Adipose tissue (tissue), 3 donors: ENCODE measurements at regions not wholly inside any gene's neighbourhood (a gene's known extent, or its start where the extent isn't known, plus 50 kb on each side); places are given as distances from the start of the nearest gene placed in this dataset.
"Not testable (repeated sequence)": the region's sequence is repeated elsewhere in the genome, so short reads cannot be mapped to it uniquely, and the experiment has no call there.

Source experiments
- H3K27ac ChIP-seq: one replicate; pipeline ENCODE4 v1.5.1; 2013; ENCODE audit warnings: low read depth, low read length
- WGBS, 3 donors: extraction: QIAGEN DNeasy Blood & Tissue Kit; methylation state at CpG; one replicate each; pipeline ENCODE4 v1.1.7; 2013; 5-methylcytosine and 5-hydroxymethylcytosine counted together
- donor health status: healthy with polysubstance abuse.
- donor health status: Bipolar disorder and iron deficiency.
- donor health status: healthy.

DNA sequence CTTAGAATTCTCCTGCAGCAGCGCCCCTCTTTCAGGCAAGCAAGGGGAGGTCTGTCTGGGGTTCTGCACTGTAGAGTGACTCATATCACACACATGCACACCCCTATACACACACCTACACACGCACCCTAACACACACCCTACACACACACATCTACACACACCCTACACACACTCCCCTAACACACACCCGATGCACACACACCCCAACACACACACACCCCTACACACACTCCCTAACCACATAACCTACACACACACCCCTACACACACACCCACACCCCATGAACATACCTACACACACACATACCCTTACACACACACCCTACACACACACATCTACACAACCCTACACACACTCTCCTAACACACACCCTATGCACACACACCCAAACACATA lies 493.2 kb downstream of the IRS2 start:
- WGBS, 3 donors: 91 to 98% (median 98%) methylated on average over 3 of the region's 3 CpGs
- no peak overlapping the region for H3K27ac ChIP-seq

DNA sequence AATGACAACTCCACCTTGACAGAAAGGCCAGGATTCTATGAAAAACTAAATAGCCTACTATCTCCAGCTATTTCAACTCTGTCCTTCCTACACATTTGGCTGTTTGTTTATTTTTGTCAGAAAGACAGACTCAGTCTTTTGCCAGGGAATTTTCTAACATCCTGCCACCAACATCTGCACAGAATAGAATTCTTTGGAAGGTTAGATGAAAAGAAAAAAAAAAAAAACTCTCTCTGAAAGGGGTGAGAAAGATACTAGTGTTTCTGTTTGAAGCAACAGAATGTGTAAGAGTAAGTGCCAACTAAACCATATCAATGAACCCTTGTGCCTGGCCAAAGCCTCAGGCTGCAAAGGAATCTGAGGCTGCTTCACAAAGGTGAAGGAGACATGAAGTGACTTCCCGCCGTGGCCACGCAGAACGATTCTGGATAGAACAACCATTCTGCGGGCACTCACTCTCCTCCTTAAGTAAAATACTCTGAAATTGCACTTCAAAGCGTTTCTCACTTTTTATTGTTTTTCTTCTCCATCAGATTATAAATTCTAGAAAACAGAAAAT lies 498.2 kb downstream of the IRS2 start:
- WGBS, 3 donors: 84 to 91% (median 88%) methylated on average over 6 of the region's 6 CpGs
- H3K27ac ChIP-seq: no peak overlapping the region

DNA sequence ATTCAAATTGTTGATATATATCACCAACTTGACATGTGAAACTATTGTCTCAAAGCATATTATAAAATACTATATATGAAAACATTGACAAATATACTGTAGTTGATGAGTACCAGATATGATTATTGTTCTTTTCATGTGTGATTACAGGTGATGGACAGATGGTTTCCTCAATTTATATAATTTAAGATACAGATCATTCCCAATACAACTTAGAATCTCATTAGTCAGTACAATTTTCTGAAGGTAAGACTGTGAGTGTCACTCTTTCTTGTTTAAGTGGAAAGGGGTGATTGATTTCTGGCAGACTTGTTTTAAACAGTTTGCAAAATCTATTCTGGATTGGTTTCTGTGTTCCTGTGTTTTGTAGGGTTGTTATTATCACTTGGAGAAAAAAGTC lies 498.8 kb downstream of the IRS2 start:
- no peak overlapping the region for H3K27ac ChIP-seq

DNA sequence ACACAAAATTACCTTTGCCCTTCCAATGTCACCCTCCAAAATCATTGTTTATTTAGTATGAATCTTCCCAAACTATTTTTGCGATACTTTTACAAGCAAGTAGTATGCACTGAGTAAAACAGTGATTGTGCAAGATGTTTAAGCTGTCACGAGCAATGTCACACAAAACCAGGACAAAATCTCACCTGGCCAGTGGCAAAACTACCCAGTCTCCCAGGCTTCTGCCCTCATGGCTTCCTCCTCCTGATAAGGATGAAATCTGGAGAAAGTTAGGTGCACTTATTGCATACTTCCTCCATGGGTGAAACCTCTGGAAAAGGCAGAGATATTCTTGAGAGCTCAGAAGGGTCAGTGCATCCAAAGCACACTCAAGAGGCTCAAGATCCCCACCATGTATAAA lies 500.8 kb downstream of the IRS2 start:
- WGBS, 3 donors: 81 to 89% (median 83%) methylated on average over 2 of the region's 2 CpGs
- no peak overlapping the region for H3K27ac ChIP-seq

DNA sequence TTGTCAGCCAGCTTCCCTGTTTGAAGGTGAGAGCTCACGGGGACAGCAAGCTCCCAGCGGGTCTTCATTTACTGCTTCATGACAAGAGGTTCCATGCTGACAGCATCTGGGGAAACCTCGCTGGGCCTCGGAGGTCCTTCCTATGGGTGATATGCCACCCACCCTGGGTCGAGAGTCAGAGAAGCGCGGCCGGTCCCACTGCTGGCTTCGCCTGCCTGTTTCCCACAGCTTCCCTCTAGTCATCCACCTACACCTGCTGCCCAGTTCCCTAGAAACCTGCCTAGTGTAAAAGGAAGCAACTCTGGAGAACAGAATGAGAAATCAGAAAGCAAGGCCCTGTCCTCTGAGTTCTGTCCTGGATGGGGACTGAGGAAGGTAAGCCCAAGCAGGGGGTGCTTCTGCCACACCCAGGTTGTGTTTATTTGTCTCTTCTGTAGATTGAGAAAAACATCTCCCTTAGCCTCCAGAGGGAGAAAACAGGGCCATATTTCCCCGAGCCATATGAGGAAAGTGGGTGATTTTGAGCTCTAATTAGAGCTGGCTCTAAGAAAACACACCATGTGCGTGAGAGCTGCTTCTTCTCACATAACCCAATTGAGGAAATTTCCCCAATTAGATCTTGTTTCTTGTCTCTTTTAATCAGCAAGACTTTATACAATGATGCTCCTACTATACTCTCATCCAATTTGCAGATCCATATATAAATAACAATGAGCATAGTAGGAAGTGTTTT lies 504.3 kb downstream of the IRS2 start:
- 84 to 91% (median 88%) methylated on average over 11 of the region's 11 CpGs for WGBS, 3 donors
- H3K27ac ChIP-seq: no peak overlapping the region

DNA sequence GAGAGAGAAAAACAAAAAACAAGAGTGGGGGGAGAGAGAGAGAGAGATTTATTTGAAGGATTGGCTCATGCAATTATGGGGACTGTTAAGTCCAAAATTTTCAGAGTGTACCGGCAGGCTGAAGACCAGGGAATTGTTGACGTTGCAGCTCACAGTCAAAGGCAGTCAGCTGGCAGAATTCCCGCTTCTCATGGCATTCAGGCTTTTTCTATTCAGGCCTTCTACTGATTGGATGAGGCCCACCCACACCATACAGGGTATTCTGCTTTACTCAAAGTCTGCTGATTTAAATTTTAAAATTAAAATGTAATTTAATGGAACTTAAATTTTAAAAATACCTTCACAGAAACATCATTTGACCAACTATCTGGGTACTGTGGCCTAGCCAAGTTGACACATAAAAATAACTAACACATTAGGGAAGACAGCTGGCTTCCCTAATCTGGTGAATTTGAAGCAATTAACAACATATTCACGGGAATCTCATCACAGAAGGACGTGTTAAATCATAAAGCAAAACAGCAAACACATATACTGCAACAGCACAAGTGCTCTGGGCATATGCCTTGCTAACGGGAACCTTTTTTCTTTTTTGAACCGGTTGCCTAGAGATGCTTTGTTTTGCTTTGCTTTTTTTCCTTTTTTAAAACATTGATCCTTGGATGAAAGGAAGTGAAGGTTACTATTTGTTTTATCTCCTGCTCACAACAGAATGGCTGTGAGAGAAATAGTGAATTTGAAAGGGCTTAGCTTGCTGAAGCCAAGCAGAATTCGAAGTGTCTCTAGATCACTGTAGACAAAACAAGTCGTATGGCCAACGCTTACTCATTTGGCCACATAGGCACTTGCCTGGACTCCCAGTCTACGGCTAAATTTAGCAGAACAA lies 505.1 kb downstream of the IRS2 start:
- H3K27ac ChIP-seq: no peak overlapping the region
- WGBS, 3 donors: 67 to 80% (median 77%) methylated on average over 11 of the region's 11 CpGs

DNA sequence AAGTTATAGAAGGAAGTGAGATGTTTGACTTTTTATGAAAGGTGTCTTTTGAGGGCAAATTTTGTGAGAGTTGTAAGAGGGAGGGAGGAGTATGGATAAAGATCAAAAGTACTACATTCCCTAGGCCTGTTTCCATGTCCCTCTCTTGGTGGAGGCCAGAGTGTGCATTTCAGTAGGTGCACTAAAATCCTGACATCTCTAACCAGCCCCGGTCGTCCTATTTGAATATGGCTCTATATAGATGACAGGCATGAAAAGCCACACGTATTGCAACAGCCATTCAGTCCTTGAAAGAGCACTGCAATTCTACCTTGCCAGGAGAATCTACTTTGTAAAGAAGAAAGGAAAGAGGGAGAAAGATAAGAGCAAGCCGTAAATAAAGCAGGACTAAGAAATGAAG lies 510.1 kb downstream of the IRS2 start:
- 79 to 84% (median 84%) methylated on average over 4 of the region's 4 CpGs for WGBS, 3 donors

DNA sequence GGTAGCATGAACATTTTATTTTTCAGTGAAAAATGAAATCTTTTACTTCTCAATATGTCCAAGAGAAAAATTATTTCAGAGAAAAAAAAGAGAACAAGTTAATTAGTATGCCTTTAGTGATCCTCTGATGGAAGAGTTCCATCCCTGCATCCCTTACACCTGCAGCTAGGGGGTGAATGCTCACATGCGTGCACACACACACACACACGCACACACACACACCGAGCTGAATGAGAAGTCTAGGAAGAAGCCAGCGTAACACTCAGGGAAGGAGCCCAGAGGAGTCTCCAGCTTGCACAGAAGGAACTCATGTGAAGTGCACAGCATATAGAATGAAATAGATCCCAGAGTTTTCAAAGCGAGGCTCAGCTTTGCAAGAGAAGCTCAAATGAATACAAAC lies 510.5 kb downstream of the IRS2 start:
- WGBS, 3 donors: 45 to 75% (median 65%) methylated on average over 5 of the region's 5 CpGs
- H3K27ac ChIP-seq: no peak overlapping the region

More for the DNA sequence above, 510.1 kb downstream of the IRS2 start:
- H3K27ac ChIP-seq: no peak overlapping the region

DNA sequence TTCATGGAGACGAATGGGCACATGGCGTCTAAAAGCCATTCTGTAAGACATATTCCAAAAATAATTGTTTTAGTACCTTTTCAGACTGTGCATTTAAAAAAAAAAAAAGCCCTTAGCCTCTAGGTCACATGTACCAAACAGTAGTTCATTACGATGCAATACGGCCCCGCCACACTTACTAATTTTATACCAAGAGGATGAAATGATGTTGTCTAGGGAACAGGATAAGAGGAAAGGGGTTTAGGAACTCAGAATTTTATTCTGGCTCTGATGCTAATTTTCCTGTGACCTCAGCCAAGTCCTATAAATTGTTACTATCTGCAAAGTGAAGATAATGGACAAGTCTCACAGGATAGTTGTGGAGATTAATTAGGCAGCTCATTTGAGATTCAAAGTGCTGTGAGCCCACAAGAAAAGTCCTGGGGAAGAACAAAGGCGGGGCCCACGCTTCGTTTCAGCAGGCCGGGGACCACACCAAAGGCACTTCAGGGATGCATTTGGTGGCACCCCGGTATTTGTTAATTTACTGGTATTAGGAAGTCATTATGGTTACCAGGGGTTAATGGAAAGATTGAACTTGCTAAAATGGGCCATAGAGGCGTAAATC lies 511.1 kb downstream of the IRS2 start:
- H3K27ac ChIP-seq: no peak overlapping the region

DNA sequence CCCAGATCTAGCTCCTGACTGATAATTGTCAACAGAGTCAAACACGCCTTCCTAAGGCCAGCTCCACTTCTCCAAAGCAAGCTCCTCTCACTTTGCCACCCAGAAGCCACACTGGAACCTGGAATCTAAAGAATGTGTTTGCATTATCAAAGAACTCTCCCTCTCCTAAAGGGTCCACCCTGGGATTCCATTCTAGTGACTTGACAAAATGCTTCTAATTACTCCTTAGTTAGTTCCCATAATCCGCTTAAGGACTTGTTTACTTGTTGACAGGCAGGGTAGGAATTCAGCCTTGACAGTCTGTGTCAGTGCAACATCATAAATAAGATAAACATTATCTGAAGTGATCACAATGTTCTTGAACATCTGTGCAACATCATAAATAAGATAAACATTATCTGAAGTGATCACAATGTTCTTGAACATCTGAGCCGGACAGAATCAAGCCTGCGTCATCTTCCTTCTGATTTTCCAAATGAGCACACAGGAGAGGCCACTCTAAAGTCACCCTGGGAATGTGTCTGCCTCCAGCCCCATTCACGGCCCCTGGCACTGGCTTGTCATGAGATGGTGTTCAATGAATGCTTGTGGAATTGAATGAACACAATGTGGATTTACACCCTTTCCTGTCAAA lies 512.1 kb downstream of the IRS2 start:
- 68 to 74% (median 72%) methylated on average over 5 of the region's 5 CpGs for WGBS, 3 donors
- no peak overlapping the region for H3K27ac ChIP-seq

More for the DNA sequence above, 511.1 kb downstream of the IRS2 start:
- 78 to 85% (median 84%) methylated on average over 11 of the region's 11 CpGs for whole genome bisulfite sequencing, 3 donors

DNA sequence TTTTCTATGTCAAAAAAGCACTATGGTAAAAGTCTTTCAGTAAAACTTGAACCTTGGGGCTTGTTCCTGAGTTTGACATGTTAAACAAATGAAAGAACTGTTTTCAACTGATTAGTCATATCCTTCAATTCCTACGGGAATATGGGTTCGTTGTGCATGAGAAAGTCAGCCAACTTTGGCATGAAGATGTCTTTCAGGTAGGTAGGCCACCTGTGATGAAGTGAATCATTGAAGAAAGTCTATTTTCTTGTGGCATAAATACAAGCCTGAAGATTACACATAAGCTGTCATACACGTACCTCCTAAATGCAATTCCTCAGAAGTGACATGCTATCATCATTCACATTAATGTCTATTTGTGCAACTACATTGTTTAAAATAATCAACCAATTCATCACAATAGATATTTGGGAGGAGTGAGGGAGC lies 513.0 kb downstream of the IRS2 start:
- WGBS, 3 donors: 38 to 63% (median 52%) methylated on average over 3 of the region's 3 CpGs
- no peak overlapping the region for H3K27ac ChIP-seq

DNA sequence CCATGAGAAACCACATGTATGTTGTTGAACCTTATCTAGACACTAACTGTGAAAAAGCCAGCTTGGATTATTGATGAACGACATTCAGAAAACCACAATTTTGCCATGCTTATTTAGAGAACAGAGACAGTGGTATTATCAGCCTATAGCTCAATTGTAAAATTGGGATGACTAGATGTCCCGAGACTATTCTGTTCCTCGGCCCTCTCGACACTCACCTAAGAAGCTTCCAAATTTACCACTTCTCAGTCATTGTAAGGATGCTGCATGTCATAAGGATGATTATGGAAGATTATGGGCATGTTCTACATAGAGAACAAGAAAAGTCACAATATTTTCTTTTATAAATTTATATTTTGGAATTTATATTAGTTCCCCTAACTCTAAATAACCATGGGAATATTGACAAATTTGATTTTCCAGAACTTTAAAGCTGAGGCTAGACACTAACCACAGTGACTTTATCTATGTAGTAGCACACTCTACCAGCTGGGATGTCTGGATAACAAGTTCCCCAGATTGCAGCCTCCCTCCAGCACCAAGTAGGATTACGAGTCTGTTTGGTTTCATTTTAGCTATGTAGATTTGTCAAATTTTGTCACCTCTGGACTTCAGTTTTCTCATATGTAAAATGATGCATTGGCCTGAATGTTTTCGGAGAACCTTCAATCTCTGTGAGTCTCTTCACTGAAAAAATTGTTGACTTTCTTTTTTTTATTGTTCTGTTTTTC lies 513.6 kb downstream of the IRS2 start:
- no peak overlapping the region for H3K27ac ChIP-seq
- 70 to 75% (median 73%) methylated on average over 6 of the region's 6 CpGs for WGBS, 3 donors

DNA sequence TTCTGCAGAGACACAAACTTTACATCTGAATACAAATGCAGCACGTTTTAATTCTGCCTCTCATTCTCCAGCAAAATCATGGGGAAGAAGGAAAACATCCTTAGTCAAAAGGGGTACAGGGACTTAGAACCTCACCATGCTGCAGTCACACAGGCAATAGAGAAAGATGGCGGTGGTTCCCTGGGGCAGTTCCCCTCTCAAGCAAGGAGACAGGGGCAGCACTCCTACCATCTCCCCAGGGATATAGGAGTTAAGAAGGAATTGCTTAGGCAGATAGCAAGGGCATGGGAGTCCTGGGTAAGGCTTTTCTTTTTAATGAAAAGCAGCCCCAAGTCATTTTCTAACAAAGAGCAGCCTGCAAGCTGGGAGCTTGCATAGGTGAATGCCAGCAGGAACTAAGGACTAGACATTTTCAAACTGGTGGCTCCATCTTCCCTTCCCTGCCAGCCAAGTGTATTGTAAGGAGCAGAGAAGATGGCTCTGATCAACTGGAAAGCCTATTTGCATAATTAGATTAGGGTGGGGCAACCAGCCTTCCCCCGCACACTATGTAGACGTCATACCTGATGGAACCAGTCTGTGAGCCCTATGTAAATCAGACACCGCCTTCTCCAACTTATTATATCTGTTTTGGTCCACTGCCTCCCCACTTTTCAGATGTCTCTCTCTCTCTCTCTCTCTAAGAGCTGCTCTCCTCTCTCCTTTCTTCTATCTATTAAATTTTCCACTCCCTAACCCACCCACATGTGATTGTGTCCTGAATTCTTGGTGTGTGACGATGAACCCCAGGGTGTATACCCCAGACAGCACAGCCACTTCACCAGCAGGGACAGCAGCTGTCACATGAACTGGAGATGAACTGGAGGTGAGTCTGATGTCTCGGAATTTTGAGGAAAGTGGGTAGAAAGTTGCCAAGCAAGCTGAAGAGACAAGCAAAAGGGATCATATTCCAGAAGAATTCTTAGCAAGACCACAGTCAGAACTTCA lies 514.5 kb downstream of the IRS2 start:
- 77 to 84% (median 83%) methylated on average over 7 of the region's 7 CpGs for WGBS, 3 donors
- H3K27ac ChIP-seq: no peak overlapping the region

DNA sequence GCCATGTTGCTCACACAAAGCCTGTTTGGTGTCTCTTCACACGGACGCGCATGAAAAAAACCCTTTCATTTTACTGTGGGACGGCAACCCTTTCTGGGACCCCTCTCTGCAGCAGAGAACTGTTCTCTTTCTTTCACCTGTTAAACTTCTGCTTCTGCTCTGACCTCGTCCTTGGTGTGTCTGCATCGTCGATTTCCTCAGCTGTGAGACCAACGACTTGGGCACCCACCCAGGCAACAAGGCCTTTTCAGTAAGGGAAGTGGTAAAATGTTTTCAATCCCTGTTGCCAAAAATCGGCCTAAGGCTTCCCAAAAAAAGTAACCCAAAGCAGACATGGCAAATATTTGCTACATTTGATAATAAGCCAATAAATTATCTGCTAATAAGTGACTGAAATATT lies 515.3 kb downstream of the IRS2 start:
- 59 to 74% (median 64%) methylated on average over 9 of the region's 9 CpGs for WGBS, 3 donors
- no peak overlapping the region for H3K27ac ChIP-seq

DNA sequence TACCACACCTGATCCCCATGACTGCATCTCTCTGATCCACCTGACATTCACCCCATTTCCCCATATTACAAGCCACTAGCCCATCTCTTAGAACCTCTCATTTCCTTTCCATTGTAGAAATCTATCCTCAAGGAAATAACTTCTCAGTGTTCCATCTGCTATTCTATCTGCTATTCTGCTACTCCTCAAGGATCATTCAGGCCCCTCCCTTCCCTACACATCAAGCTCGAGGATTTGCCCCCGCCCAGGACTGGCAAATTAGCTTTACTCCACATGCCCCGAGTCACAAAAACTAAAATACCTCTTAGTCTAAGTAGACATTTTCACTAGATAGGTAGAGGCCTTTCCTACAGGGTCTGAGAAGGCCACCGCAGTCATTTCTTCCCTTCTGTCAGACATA lies 517.0 kb downstream of the IRS2 start:
- not testable (repeated sequence) for H3K27ac ChIP-seq
- WGBS, 3 donors: 85 to 89% (median 86%) methylated on average over 3 to 4 of the region's 4 CpGs

DNA sequence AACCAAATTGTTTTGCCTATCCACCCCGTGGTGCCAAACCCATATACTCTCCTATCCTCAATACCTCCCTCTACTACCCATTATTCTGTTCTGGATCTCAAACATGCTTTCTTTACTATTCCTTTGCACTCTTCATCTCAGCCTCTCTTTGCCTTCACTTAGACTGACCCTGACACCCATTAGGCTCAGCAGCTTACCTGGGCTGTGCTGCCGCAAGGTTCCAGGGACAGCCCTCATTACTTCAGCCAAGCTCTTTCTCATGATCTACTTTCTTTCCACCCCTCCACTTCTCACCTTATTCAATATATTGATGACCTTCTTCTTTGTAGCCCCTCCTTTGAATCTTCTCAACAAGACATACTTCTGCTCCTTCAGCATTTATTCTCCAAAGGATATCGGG lies 517.9 kb downstream of the IRS2 start:
- H3K27ac ChIP-seq: not testable (repeated sequence)
- 86 to 96% (median 88%) methylated on average over 3 of the region's 3 CpGs for WGBS, 3 donors

DNA sequence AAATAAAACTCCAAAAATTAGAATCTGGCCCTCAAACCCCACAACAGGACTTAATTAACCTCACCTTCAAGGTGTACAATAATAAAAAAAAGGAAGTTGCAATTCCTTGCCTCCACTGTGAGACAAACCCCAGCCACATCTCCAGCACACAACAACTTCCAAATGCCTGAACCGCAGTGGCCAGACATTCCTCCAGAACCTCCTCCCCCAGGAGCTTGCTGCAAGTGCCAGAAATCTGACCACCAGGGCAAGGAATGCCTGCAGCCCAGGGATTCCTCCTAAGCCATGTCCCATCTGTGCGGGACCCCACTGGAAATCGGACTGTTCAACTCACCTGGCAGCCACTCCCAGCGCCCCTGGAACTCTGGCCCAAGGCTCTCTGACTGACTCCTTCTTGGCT lies 519.0 kb downstream of the IRS2 start:
- H3K27ac ChIP-seq: not testable (repeated sequence)
- 68 to 90% (median 78%) methylated on average over 4 of the region's 4 CpGs for WGBS, 3 donors
